GM23248 (cell line): ENCODE measurements at regions not wholly inside any gene's neighbourhood (a gene's known extent, or its start where the extent isn't known, plus 50 kb on each side); places are given as distances from the start of the nearest gene placed in this dataset.
A peak's percentile ranks its signal among the peaks of the same experiment; 100 is the strongest.

Experiments used
- DNase-seq: peaks from one replicate; pipeline ENCODE4 v3.0.0-alpha.2; 2015
- H2AFZ ChIP-seq: fragments of 200-600 bp; sonication (generic); 2 replicates; pipeline ENCODE4 v1.6.1; 2016; ENCODE audit warnings: antibody characterized with exemption
- H3F3A ChIP-seq: fragments of 200-600 bp; sonication (generic); 2 replicates; pipeline ENCODE4 v1.6.1; 2016; ENCODE audit warnings: mild to moderate bottlenecking, antibody characterized with exemption, mixed run types; ENCODE audit not compliant: insufficient read depth
- H3K27ac ChIP-seq: fragments of 200-600 bp; sonication (generic); 2 replicates; pipeline ENCODE4 v1.5.1; 2016; ENCODE audit warnings: mild to moderate bottlenecking
- H3K27me3 ChIP-seq: fragments of 200-600 bp; sonication (generic); replicated peaks from 2 replicates; pipeline ENCODE4 v1.6.1; 2016; ENCODE audit warnings: mild to moderate bottlenecking; ENCODE audit not compliant: insufficient read depth
- H3K36me3 ChIP-seq: fragments of 200-600 bp; sonication (generic); 2 replicates; pipeline ENCODE4 v1.6.1; 2016; ENCODE audit warnings: low read depth, mild to moderate bottlenecking
- H3K4me1 ChIP-seq: fragments of 200-600 bp; sonication (generic); 2 replicates; pipeline ENCODE4 v1.6.1; 2016; ENCODE audit warnings: mild to moderate bottlenecking; ENCODE audit not compliant: insufficient read depth
- H3K4me2 ChIP-seq: fragments of 200-600 bp; sonication (generic); one replicate; pipeline ENCODE4 v1.6.1; 2016; ENCODE audit warnings: mild to moderate bottlenecking; ENCODE audit not compliant: unreplicated experiment
- H3K4me3 ChIP-seq: fragments of 200-600 bp; sonication (generic); 2 replicates; pipeline ENCODE4 v1.5.1; 2016; ENCODE audit warnings: mild to moderate bottlenecking
- H3K79me2 ChIP-seq: fragments of 200-600 bp; sonication (generic); 2 replicates; pipeline ENCODE4 v1.6.1; 2016; ENCODE audit warnings: mild to moderate bottlenecking; ENCODE audit not compliant: insufficient read depth
- H3K9ac ChIP-seq: fragments of 200-600 bp; sonication (generic); 2 replicates; pipeline ENCODE4 v1.6.1; 2016; ENCODE audit warnings: mild to moderate bottlenecking
- H3K9me2 ChIP-seq: fragments of 200-600 bp; sonication (generic); 2 replicates; pipeline ENCODE4 v1.6.1; 2016; ENCODE audit warnings: mixed run types, mild to moderate bottlenecking, moderate library complexity; ENCODE audit not compliant: insufficient read depth
- H3K9me3 ChIP-seq: fragments of 200-600 bp; sonication (generic); one replicate; pipeline ENCODE4 v1.6.1; 2017; ENCODE audit warnings: low read depth
- H4K20me1 ChIP-seq: fragments of 200-600 bp; sonication (generic); 2 replicates; pipeline ENCODE4 v1.6.0; 2016; ENCODE audit not compliant: insufficient read depth
- EZH2 ChIP-seq: fragments of 200-600 bp; sonication (generic); IDR thresholded peaks from 2 replicates; pipeline ENCODE4 v1.6.1; 2018; ENCODE audit warnings: antibody characterized with exemption, mild to moderate bottlenecking; ENCODE audit not compliant: insufficient read depth, poor library complexity, severe bottlenecking
- EZH2phosphoT487 ChIP-seq: fragments of 200-600 bp; sonication (generic); IDR thresholded peaks from 2 replicates; pipeline ENCODE4 v1.6.1; 2018; ENCODE audit warnings: antibody characterized with exemption, moderate library complexity, mild to moderate bottlenecking, low read depth; ENCODE audit not compliant: insufficient read depth
- WGBS, 2 experiments: methylation state at CpG; one replicate each; pipeline ENCODE4 v1.1.6; 2015 to 2017; ENCODE audit warnings: low lambda C conversion rate in 2 of 2, low coverage in 1 of 2; ENCODE audit errors: missing lambda C conversion rate in 2 of 2; 5-methylcytosine and 5-hydroxymethylcytosine counted together
- in situ Hi-C: fragments of 300-500 bp; cut with MboI; formaldehyde crosslinking; loops from 2 replicates; pipeline ENCODE4 v1.15.0; 2020

DNA sequence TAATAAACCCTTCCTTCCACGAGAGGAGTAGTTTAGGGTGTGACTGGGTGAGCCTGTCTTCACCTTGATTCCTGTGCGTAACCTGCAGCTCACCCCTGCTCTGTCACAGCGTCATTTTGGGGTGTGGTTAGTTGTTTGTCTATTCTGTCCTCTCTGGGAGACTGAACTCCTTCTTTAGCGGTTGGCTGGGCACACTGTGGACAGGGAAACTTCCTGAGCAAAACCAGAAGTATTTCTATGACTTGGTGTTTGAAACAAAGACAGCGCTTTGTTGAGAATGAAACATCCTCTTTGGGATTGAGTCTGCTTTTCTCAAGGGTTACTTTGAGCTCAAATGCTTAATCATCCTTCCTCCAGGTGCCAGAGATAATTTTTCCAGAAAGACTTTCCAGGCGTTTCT lies 270.7 kb downstream of the HRH4 start:
- peaks cover 19% of the 10 kb centered on the region for H3K4me1 ChIP-seq
- no peaks in the 10 kb centered on the region for H3K9me3 ChIP-seq
- DNase-seq = peak; percentile 33
- H3K9me2 ChIP-seq = no peaks in the 10 kb centered on the region
- no peak overlapping the region for H3K9ac ChIP-seq
- peaks cover 13% of the 10 kb centered on the region; the same call in 1 of the 2 replicates for H3F3A ChIP-seq
- H3K27ac ChIP-seq = no peak overlapping the region
- no peak overlapping the region for H3K4me3 ChIP-seq
- WGBS, 2 experiments = 51 to 54% methylated on average over 6 of the region's 6 CpGs
- in situ Hi-C loops = loop anchor here (25.0 kb wide), 1 partner anchor 244 kb away; no protein-coding TSS in a partner anchor
- no peaks in the 10 kb centered on the region for H3K79me2 ChIP-seq
- no peaks in the 10 kb centered on the region for H3K36me3 ChIP-seq
- no peaks in the 10 kb centered on the region for H4K20me1 ChIP-seq
- TF ChIP-seq EZH2phosphoT487 = no peak
- TF ChIP-seq EZH2 = no peak
- H3K4me2 ChIP-seq = no peak overlapping the region
- peaks cover 29% of the 10 kb centered on the region for H3K27me3 ChIP-seq
- H2AFZ ChIP-seq = no peak overlapping the region

DNA sequence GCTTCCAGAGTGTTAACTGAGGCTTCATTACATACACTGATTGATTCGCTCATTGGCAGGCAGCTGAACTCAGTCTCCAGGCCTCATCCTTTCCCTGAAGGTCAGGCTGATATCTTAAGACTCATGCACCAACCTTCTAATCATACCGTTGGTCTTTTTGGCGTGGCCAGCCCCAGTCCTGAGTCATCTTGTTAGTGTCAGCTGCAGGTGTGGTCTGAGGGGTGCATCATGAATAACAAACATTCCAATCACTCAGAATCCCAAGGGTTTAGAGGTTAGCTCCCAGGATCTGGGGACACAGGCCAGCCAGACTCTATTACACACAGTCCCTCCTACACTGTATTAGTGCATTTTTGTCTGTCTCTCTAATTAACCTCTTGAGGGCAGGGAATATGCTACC lies 271.5 kb downstream of the HRH4 start:
- H3K9ac ChIP-seq = no peak overlapping the region
- no peaks in the 10 kb centered on the region for H3K9me3 ChIP-seq
- no peaks in the 10 kb centered on the region for H4K20me1 ChIP-seq
- in situ Hi-C loops = loop anchor here (25.0 kb wide), 1 partner anchor 245 kb away; no protein-coding TSS in a partner anchor
- no peak overlapping the region for H3K27ac ChIP-seq
- H3K9me2 ChIP-seq = no peaks in the 10 kb centered on the region
- no peak overlapping the region for H3K4me3 ChIP-seq
- no peaks in the 10 kb centered on the region for H3K36me3 ChIP-seq
- WGBS, 2 experiments = 19 to 24% methylated on average over 3 of the region's 3 CpGs
- H3K4me1 ChIP-seq = peaks cover 19% of the 10 kb centered on the region
- no peak overlapping the region for H3K4me2 ChIP-seq
- TF ChIP-seq EZH2phosphoT487 (no peak), EZH2 (no peak)
- peaks cover 13% of the 10 kb centered on the region; the same call in 1 of the 2 replicates for H3F3A ChIP-seq
- no peak overlapping the region for H2AFZ ChIP-seq
- peak; percentile 53 for DNase-seq
- H3K79me2 ChIP-seq = no peaks in the 10 kb centered on the region
- peaks cover 29% of the 10 kb centered on the region for H3K27me3 ChIP-seq

DNA sequence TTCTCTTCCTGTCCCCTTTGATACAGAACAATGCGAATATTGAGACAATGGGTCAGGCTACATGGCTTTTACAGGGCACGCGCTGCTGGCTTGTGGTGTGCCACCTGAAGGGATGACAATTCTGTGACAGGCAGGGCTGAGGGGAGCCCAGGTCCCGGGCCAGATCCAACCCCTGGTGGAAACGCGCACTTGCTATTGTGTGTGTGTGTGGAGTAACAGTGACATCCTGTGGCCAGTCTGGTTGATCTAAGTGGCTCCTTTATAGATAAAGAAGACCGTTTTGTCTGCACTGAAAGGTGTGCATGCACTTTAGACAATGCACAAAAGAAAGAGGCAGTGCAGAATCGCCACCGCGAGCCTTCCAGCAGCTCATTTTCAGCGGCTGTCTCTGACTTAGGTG lies 273.6 kb downstream of the HRH4 start:
- in situ Hi-C loops = loop anchor here (25.0 kb wide), 1 partner anchor 247 kb away; no protein-coding TSS in a partner anchor
- no peak for TF ChIP-seq EZH2
- TF ChIP-seq EZH2phosphoT487 = no peak
- WGBS, 2 experiments = 33 to 36% methylated on average over 11 of the region's 11 CpGs

DNA sequence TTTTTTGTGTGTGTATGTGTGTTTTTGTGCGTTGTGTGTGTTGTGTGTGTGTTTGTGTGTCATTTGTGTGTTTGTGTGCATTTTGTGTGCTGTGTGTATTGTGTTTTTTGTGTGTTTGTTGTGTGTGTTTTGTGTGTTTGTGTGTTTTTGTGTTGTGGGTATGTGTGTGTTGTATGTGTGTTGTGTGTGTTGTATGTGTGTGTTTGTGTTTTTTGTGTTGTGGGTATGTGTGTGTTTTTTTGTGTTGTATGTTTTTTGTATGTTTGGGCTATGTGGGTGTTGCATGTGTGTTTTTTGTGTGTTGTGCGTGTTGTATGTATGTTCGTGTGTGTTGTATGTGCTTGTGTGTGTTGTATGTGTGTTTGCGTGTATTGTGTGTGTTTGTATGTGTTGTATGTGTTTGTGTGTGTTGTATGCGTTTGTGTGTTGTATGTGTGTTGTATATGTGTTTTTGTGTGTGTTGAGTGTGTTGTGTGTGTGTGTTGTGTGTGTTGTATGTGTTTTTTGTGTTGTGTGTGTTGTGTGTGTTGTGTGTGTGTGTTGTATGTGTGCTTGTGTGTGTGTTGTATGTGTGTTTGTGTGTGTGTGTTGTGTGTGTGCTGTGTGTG lies 275.3 kb downstream of the HRH4 start:
- WGBS, 2 experiments = 87% methylated on average over 5 of the region's 5 CpGs
- Histone ChIP-seq H3K4me1 (peaks cover 19% of the 10 kb centered on the region), H3F3A (peaks cover 13% of the 10 kb centered on the region; the same call in 1 of the 2 replicates), H3K79me2 (no peaks in the 10 kb centered on the region), H3K27me3 (peaks cover 19% of the 10 kb centered on the region), H3K9me3 (no peaks in the 10 kb centered on the region), H3K9ac (no peak overlapping the region), H4K20me1 (no peaks in the 10 kb centered on the region), H2AFZ (no peak overlapping the region), H3K27ac (no peak overlapping the region), H3K36me3 (no peaks in the 10 kb centered on the region), H3K9me2 (no peaks in the 10 kb centered on the region), H3K4me2 (no peak overlapping the region), H3K4me3 (no peak overlapping the region)
- TF ChIP-seq EZH2 (no peak), EZH2phosphoT487 (no peak)
- no peak for DNase-seq
- in situ Hi-C loops = loop anchor here (25.0 kb wide), 1 partner anchor 248 kb away; no protein-coding TSS in a partner anchor

More for the DNA sequence above, 273.6 kb downstream of the HRH4 start:
- H3K9ac ChIP-seq = no peak overlapping the region
- peaks cover 19% of the 10 kb centered on the region for H3K27me3 ChIP-seq
- no peaks in the 10 kb centered on the region for H3K79me2 ChIP-seq
- no peaks in the 10 kb centered on the region for H4K20me1 ChIP-seq
- peak; percentile 50 for DNase-seq
- H3K9me2 ChIP-seq = no peaks in the 10 kb centered on the region
- H2AFZ ChIP-seq = no peak overlapping the region
- H3F3A ChIP-seq = peaks cover 13% of the 10 kb centered on the region; the same call in 1 of the 2 replicates
- H3K36me3 ChIP-seq = no peaks in the 10 kb centered on the region
- H3K9me3 ChIP-seq = no peaks in the 10 kb centered on the region
- H3K4me1 ChIP-seq = peaks cover 19% of the 10 kb centered on the region
- no peak overlapping the region for H3K27ac ChIP-seq
- H3K4me3 ChIP-seq = no peak overlapping the region
- no peak overlapping the region for H3K4me2 ChIP-seq
